ENCODE measurements at regions not wholly inside any gene's neighbourhood (a gene's known extent, or its start where the extent isn't known, plus 50 kb on each side); places are given as distances from the start of the nearest gene placed in this dataset.

GRCh38 chr7:145134377-145134776, 298.5 kb upstream of the TPK1 start:
- ATAC-seq (ENCODE audit: low read depth) = no peak
- no peaks in the 10 kb centered on the region for H3K27me3 ChIP-seq (replicated peaks in 1 of 4; ENCODE audit: control extremely low read depth in 1 of 4, control insufficient read depth in 3 of 4, insufficient read depth in 4 of 4, low read length in 3 of 4)
- no peaks in the 10 kb centered on the region for H3K9me3 Mint-ChIP-seq (ENCODE audit: insufficient read depth)

GRCh38 chr7:145123502-145123901, 287.6 kb upstream of the TPK1 start:
- H3K36me3 ChIP-seq (replicated peaks in 1 of 2; ENCODE audit: control extremely low read depth in 1 of 2, control insufficient read depth in 1 of 2, extremely low read depth in 1 of 2, insufficient read depth in 2 of 2, low read length in 1 of 2) = no peaks in the 10 kb centered on the region
- 92% methylated on average over 1 of the region's 2 CpGs for WGBS (ENCODE audit: insufficient coverage)
- H3K27ac ChIP-seq (ENCODE audit: low read length in 2 of 2) = no peak overlapping the region
- no peaks in the 10 kb centered on the region for H3K4me1 ChIP-seq (ENCODE audit: control insufficient read depth in 2 of 2, insufficient read depth in 2 of 2, low read length in 2 of 2)
- H4K20me1 ChIP-seq (ENCODE audit: control insufficient read depth, insufficient read depth, low read length, poor library complexity, severe bottlenecking) = no peaks in the 10 kb centered on the region
- Mint-ChIP-seq H3K9me3 (ENCODE audit: insufficient read depth) (no peaks in the 10 kb centered on the region), H3K27me3 (no peaks in the 10 kb centered on the region), H3K4me3 (no peak overlapping the region), H3K27ac (no peak overlapping the region), H3K4me1 (no peaks in the 10 kb centered on the region)
- no peaks in the 10 kb centered on the region for H3K79me2 ChIP-seq (ENCODE audit: control insufficient read depth, insufficient read depth, low read length)
- intact Hi-C loops (cut with micrococcal nuclease) = no loop called here
- ChIA-PET CTCF (no interaction called here), POLR2A (no interaction called here)
- peaks cover 0 to 4% (median 0%) of the 10 kb centered on the region in 3 donors for H3K9me3 ChIP-seq (ENCODE audit: control extremely low read depth in 1 of 3, control insufficient read depth in 2 of 3, insufficient read depth in 1 of 3, low read length in 2 of 3)
- H3K9ac ChIP-seq (ENCODE audit: low read length) = no peak overlapping the region
- H3K27me3 ChIP-seq (replicated peaks in 1 of 4; ENCODE audit: control extremely low read depth in 1 of 4, control insufficient read depth in 3 of 4, insufficient read depth in 4 of 4, low read length in 3 of 4) = no peaks in the 10 kb centered on the region
- H2AFZ ChIP-seq (ENCODE audit: insufficient read depth, low read depth, low read length, poor library complexity, severe bottlenecking) = no peak overlapping the region
- no peak overlapping the region for H3K4me2 ChIP-seq (replicated peaks; ENCODE audit: low read depth, low read length, poor library complexity, severe bottlenecking)
- DNase-seq (no peak), ATAC-seq (ENCODE audit: low read depth) (no peak)
- TF ChIP-seq EZH2 (IDR thresholded peaks at IDR 0.05; ENCODE audit: borderline replicate concordance, insufficient read depth, low read depth, low read length, poor library complexity, severe bottlenecking) = no peak
- no peak for TF ChIP-seq CTCF (IDR thresholded peaks at IDR 0.05)
- H3K4me3 ChIP-seq (ENCODE audit: control extremely low read depth in 1 of 5, extremely low read depth in 1 of 5, insufficient read depth in 1 of 5, low read depth in 2 of 5, low read length in 4 of 5) = no peak overlapping the region

More at GRCh38 chr7:145134377-145134776, 298.5 kb upstream of the TPK1 start:
- H3K4me2 ChIP-seq (replicated peaks; ENCODE audit: low read depth, low read length, poor library complexity, severe bottlenecking) = no peak overlapping the region
- H2AFZ ChIP-seq (ENCODE audit: insufficient read depth, low read depth, low read length, poor library complexity, severe bottlenecking) = no peak overlapping the region
- H3K4me1 ChIP-seq (ENCODE audit: control insufficient read depth in 2 of 2, insufficient read depth in 2 of 2, low read length in 2 of 2) = no peaks in the 10 kb centered on the region
- ChIA-PET POLR2A (no interaction called here), CTCF (no interaction called here)
- Mint-ChIP-seq H3K27ac (no peak overlapping the region), H3K27me3 (no peaks in the 10 kb centered on the region), H3K4me1 (no peaks in the 10 kb centered on the region), H3K4me3 (no peak overlapping the region)
- H3K79me2 ChIP-seq (ENCODE audit: control insufficient read depth, insufficient read depth, low read length) = no peaks in the 10 kb centered on the region
- intact Hi-C loops (cut with micrococcal nuclease) = no loop called here
- no peaks in the 10 kb centered on the region for H4K20me1 ChIP-seq (ENCODE audit: control insufficient read depth, insufficient read depth, low read length, poor library complexity, severe bottlenecking)
- H3K9me3 ChIP-seq (ENCODE audit: control extremely low read depth in 1 of 3, control insufficient read depth in 2 of 3, insufficient read depth in 1 of 3, low read length in 2 of 3) = no peaks in the 10 kb centered on the region
- TF ChIP-seq CTCF (IDR thresholded peaks at IDR 0.05) (no peak), EZH2 (IDR thresholded peaks at IDR 0.05; ENCODE audit: borderline replicate concordance, insufficient read depth, low read depth, low read length, poor library complexity, severe bottlenecking) (no peak)
- no peak overlapping the region for H3K4me3 ChIP-seq (ENCODE audit: control extremely low read depth in 1 of 5, extremely low read depth in 1 of 5, insufficient read depth in 1 of 5, low read depth in 2 of 5, low read length in 4 of 5)
- H3K9ac ChIP-seq (ENCODE audit: low read length) = no peak overlapping the region
- no peaks in the 10 kb centered on the region for H3K36me3 ChIP-seq (replicated peaks in 1 of 2; ENCODE audit: control extremely low read depth in 1 of 2, control insufficient read depth in 1 of 2, extremely low read depth in 1 of 2, insufficient read depth in 2 of 2, low read length in 1 of 2)
- DNase-seq = no peak
- H3K27ac ChIP-seq (ENCODE audit: low read length in 2 of 2) = no peak overlapping the region
